Ishikawa (cell line): ENCODE measurements at regions not wholly inside any gene's neighbourhood (a gene's known extent, or its start where the extent isn't known, plus 50 kb on each side); places are given as distances from the start of the nearest gene placed in this dataset.

Experiments
- CREB1 ChIP-seq: IDR thresholded peaks from 2 replicates; pipeline ENCODE4 v1.6.1; 2012; ENCODE audit warnings: low read depth
- EP300 ChIP-seq: IDR thresholded peaks from 2 replicates; pipeline ENCODE4 v1.6.1; 2012; ENCODE audit warnings: borderline replicate concordance
- FOXM1 ChIP-seq: IDR thresholded peaks from 2 replicates; pipeline ENCODE4 v1.6.1; 2012; ENCODE audit warnings: low read depth, borderline replicate concordance
- MAX ChIP-seq: IDR thresholded peaks from 2 replicates; pipeline ENCODE4 v1.6.1; 2012
- NFIC ChIP-seq: IDR thresholded peaks from 2 replicates; pipeline ENCODE4 v1.6.1; 2012
- RAD21 ChIP-seq: IDR thresholded peaks from 2 replicates; pipeline ENCODE4 v1.6.1; 2012; ENCODE audit warnings: low read depth
- TAF1 ChIP-seq: IDR thresholded peaks from 2 replicates; pipeline ENCODE4 v1.6.1; 2012; ENCODE audit warnings: low read depth, mild to moderate bottlenecking
- TCF12 ChIP-seq: IDR thresholded peaks from 2 replicates; pipeline ENCODE4 v1.6.1; 2012; ENCODE audit warnings: low read depth
- TEAD4 ChIP-seq: IDR thresholded peaks from 2 replicates; pipeline ENCODE4 v1.6.1; 2012
- YY1 ChIP-seq: IDR thresholded peaks from 2 replicates; pipeline ENCODE4 v1.6.1; 2012; ENCODE audit warnings: low read depth
- TF ChIP-seq, protein P1 (sequence below): IDR thresholded peaks from 2 replicates; pipeline ENCODE4 v1.6.1; 2012; ENCODE audit warnings: low read depth, mild to moderate bottlenecking
- TF ChIP-seq, protein P2 (sequence below): IDR thresholded peaks from 2 replicates; pipeline ENCODE4 v1.6.1; 2012

DNA sequence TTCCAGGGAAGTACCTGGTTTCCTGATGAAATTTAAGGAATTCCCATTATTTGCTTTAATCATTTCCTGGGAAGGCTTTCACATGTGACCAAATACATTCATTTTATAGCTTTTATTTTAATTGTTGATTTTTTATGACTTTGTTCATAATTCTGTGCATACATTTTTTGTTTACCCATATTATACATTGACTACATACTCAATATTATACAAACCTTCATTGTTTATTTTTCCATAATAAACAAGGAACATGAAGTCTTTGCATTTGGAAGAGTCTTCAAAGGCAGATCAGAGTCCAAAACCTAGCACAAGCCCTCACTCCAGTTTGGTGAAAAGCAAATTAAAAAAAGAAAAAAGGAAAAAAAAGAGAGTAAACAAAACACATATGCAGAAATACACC is 218.3 kb upstream of the NRIP1 start:
- no peak for TF ChIP-seq CREB1
- TF ChIP-seq, protein P1, sequence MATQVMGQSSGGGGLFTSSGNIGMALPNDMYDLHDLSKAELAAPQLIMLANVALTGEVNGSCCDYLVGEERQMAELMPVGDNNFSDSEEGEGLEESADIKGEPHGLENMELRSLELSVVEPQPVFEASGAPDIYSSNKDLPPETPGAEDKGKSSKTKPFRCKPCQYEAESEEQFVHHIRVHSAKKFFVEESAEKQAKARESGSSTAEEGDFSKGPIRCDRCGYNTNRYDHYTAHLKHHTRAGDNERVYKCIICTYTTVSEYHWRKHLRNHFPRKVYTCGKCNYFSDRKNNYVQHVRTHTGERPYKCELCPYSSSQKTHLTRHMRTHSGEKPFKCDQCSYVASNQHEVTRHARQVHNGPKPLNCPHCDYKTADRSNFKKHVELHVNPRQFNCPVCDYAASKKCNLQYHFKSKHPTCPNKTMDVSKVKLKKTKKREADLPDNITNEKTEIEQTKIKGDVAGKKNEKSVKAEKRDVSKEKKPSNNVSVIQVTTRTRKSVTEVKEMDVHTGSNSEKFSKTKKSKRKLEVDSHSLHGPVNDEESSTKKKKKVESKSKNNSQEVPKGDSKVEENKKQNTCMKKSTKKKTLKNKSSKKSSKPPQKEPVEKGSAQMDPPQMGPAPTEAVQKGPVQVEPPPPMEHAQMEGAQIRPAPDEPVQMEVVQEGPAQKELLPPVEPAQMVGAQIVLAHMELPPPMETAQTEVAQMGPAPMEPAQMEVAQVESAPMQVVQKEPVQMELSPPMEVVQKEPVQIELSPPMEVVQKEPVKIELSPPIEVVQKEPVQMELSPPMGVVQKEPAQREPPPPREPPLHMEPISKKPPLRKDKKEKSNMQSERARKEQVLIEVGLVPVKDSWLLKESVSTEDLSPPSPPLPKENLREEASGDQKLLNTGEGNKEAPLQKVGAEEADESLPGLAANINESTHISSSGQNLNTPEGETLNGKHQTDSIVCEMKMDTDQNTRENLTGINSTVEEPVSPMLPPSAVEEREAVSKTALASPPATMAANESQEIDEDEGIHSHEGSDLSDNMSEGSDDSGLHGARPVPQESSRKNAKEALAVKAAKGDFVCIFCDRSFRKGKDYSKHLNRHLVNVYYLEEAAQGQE, result no peak
- TF ChIP-seq RAD21, result no peak
- TF ChIP-seq MAX, result no peak
- TF ChIP-seq TEAD4, result peak; percentile 28; the same call in 1 of the 2 replicates
- TF ChIP-seq EP300, result no peak
- TF ChIP-seq FOXM1, result no peak
- TF ChIP-seq, protein P2, sequence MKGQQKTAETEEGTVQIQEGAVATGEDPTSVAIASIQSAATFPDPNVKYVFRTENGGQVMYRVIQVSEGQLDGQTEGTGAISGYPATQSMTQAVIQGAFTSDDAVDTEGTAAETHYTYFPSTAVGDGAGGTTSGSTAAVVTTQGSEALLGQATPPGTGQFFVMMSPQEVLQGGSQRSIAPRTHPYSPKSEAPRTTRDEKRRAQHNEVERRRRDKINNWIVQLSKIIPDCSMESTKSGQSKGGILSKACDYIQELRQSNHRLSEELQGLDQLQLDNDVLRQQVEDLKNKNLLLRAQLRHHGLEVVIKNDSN, result no peak
- TF ChIP-seq TAF1, result no peak
- TF ChIP-seq TCF12, result no peak
- TF ChIP-seq YY1, result no peak
- TF ChIP-seq NFIC, result no peak
